Progenitor cell of endocrine pancreas (in vitro differentiated cells): ENCODE measurements at regions not wholly inside any gene's neighbourhood (a gene's known extent, or its start where the extent isn't known, plus 50 kb on each side); places are given as distances from the start of the nearest gene placed in this dataset.
"Not testable (repeated sequence)": the region's sequence is repeated elsewhere in the genome, so short reads cannot be mapped to it uniquely, and the experiment has no call there.

Experiments
- DNase-seq: peaks from one replicate; pipeline ENCODE4 v3.0.0; 2021; ENCODE audit warnings: low spot score; ENCODE audit not compliant: unreplicated experiment
- H3K27ac Mint-ChIP-seq: 2 replicates; pipeline ENCODE4 v1.8.0; 2021; ENCODE audit warnings: mild to moderate bottlenecking, moderate library complexity, mixed read lengths
- H3K27me3 Mint-ChIP-seq: 2 replicates; pipeline ENCODE4 v1.8.0; 2021; ENCODE audit warnings: mixed read lengths
- H3K36me3 Mint-ChIP-seq: 2 replicates; pipeline ENCODE4 v1.8.0; 2022; ENCODE audit warnings: mixed read lengths; ENCODE audit not compliant: insufficient read depth
- H3K4me1 Mint-ChIP-seq: 2 replicates; pipeline ENCODE4 v1.8.0; 2021; ENCODE audit warnings: low read depth, mixed read lengths
- H3K4me3 Mint-ChIP-seq: 2 replicates; pipeline ENCODE4 v1.8.0; 2021; ENCODE audit warnings: low read depth, mild to moderate bottlenecking, moderate library complexity, mixed read lengths
- H3K9me3 Mint-ChIP-seq: 2 replicates; pipeline ENCODE4 v1.8.0; 2021; ENCODE audit warnings: low read depth, mixed read lengths
- CTCF ChIP-seq: fragments of 200-600 bp; sonication (generic); IDR thresholded peaks from one replicate; pipeline ENCODE4 v1.5.0; 2021; ENCODE audit warnings: antibody characterized with exemption, mild to moderate bottlenecking; ENCODE audit not compliant: unreplicated experiment

GRCh38 chr10:33875924-33876583, 541.6 kb upstream of the NRP1 start:
- Mint-ChIP-seq H3K4me3 (no peak overlapping the region), H3K9me3 (no peaks in the 10 kb centered on the region), H3K27ac (no peak overlapping the region)

GRCh38 chr10:33871061-33871956, 536.8 kb upstream of the NRP1 start:
- Mint-ChIP-seq H3K4me3 (no peak overlapping the region), H3K27ac (no peak overlapping the region), H3K9me3 (no peaks in the 10 kb centered on the region), H3K4me1 (peaks cover 3% of the 10 kb centered on the region), H3K36me3 (no peaks in the 10 kb centered on the region), H3K27me3 (peaks cover 7% of the 10 kb centered on the region)
- no peak for TF ChIP-seq CTCF
- no peak for DNase-seq

More at GRCh38 chr10:33875924-33876583, 541.6 kb upstream of the NRP1 start:
- Mint-ChIP-seq H3K36me3 (no peaks in the 10 kb centered on the region), H3K4me1 (peaks cover 1% of the 10 kb centered on the region), H3K27me3 (no peaks in the 10 kb centered on the region)
- no peak for DNase-seq
- TF ChIP-seq CTCF = no peak

DNA sequence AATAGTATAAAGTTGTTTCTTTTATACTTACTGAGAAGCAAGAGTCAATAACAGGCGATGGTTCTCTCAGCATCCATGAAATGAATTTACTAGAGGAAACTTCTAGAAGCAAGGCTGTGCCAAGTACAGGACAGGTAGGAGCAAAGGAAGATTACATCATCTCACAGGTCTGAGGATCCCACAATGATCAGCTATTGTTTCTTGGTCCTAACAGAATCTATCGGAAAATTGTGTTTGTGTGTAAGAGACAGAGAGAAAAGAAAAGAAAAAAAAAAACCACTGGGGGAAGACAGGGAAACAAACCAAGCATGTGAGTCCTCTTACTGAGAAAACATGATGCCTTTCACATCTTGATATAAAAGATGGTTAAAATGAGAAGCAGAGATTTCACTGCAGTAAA, 535.0 kb upstream of the NRP1 start:
- Mint-ChIP-seq H3K27ac (no peak overlapping the region), H3K4me1 (peaks cover 1% of the 10 kb centered on the region), H3K4me3 (no peak overlapping the region), H3K9me3 (no peaks in the 10 kb centered on the region), H3K36me3 (peaks cover 2% of the 10 kb centered on the region), H3K27me3 (peaks cover 7% of the 10 kb centered on the region)
- TF ChIP-seq CTCF = no peak
- no peak for DNase-seq

- TF ChIP-seq CTCF = no peak
- peaks cover 1% of the 10 kb centered on the region for H3K4me1 Mint-ChIP-seq
- H3K27me3 Mint-ChIP-seq = peaks cover 7% of the 10 kb centered on the region
- DNase-seq = no peak
- peaks cover 2% of the 10 kb centered on the region for H3K36me3 Mint-ChIP-seq
- no peak overlapping the region for H3K4me3 Mint-ChIP-seq
- H3K9me3 Mint-ChIP-seq = no peaks in the 10 kb centered on the region
- H3K27ac Mint-ChIP-seq = no peak overlapping the region
Observed at GRCh38 chr10:33869028-33869427, 534.6 kb upstream of the NRP1 start.

- H3K27me3 Mint-ChIP-seq = peaks cover 11% of the 10 kb centered on the region
- H3K9me3 Mint-ChIP-seq, H3K4me1 Mint-ChIP-seq, H3K4me3 Mint-ChIP-seq, H3K36me3 Mint-ChIP-seq, H3K27ac Mint-ChIP-seq, DNase-seq: not testable (repeated sequence)
Observed at GRCh38 chr10:33867199-33867789, 532.8 kb upstream of the NRP1 start.
